ENCODE measurements at regions not wholly inside any gene's neighbourhood (a gene's known extent, or its start where the extent isn't known, plus 50 kb on each side); places are given as distances from the start of the nearest gene placed in this dataset.

GRCh38 chr4:160127211-160127610 lies 1024.3 kb downstream of the RAPGEF2 start:
- no peak for DNase-seq

- DNase-seq, result no peak
These were observed 1026.6 kb downstream of the RAPGEF2 start for GRCh38 chr4:160129439-160129838.

GRCh38 chr4:160136021-160136420 lies 1033.1 kb downstream of the RAPGEF2 start:
- DNase-seq, result no peak

GRCh38 chr4:160141206-160141605 lies 1038.3 kb downstream of the RAPGEF2 start:
- no peak for DNase-seq

DNA sequence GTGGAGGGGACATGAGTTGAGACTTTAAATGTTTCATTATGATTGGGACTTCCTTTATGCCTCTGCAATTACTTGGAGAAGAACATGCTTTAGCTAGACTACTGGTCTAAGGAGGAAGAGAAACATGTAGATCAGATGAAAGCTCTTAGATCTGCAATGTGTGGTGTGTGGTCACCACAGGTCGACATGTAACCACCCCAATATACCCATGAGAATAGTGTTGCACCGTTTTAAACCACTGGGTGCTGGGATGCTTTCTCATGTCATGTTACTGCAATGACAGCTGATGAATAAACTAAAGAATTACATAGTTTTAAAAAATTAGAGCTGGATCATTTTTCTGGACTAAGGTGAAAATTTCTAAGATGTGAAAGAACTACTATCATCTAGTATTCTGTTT lies 1039.7 kb downstream of the RAPGEF2 start:
- DNase-seq, result no peak

DNA sequence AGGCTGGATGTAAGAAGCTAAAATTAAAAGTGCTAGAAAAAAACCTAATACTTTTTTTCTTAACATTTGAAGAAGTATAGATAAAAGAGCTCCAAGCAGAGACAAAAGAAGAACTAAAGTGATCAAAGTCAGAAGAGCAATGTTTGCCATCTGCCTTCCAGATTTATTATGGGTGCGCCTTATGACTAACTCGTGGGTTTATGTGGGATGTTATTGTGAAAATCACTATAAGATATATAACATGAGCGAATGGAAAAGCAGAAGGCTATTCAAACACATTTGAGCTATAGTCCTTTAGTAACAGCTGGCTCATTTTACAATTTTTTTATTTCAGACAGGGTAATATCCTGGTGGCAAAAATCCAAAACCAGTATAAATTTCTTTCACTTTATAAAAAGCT lies 1040.7 kb downstream of the RAPGEF2 start:
- DNase-seq, result no peak

DNA sequence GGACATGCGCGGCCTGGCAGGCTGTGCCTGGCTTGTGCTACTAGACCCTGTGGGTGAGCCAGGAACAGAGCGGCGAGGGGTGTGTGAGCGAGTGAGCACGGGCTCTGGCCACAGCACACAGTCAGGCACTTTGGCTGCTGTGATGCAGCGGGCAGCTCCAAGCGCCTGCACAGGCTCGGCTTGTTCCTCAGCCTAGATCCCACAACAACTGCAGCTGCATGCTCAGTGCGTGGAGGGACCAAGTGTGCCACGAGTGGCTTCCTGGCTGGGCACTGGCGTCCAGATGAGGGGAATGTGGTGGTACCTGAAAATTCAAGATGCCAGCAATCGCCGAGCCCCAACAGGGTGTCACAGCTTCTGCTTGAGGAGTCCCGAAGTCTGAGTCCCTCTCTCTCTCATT lies 1056.6 kb downstream of the RAPGEF2 start:
- no peak for DNase-seq

GRCh38 chr4:160161026-160161425 lies 1058.1 kb downstream of the RAPGEF2 start:
- no peak for DNase-seq

DNA sequence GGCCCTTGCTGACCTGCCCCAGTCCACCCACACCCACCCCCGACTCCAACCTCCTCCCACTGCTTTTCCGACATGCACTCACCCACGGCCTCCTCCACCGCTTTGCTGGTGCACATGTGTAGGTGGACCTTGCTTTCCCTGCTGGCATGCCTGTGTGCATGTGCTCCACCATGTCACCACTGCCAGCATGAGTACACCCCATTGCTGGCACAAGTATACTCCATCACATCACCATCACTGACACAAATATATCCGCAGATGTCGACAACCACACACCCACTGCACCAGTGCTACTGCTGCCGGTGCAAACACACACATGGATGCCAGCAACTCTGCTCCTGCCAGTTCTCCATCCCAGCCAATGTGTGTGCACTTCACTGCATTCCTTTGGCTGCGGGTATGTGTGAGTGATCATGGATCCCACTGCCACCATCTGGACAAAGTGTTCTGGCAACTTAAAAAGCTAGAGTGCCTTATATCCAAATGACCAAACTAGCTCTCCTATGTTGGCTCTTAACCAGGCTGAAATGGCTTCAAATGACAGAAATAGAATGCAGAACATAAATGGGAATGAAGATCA lies 1072.3 kb downstream of the RAPGEF2 start:
- no peak for DNase-seq

- no peak for DNase-seq
These were observed 1077.3 kb downstream of the RAPGEF2 start for GRCh38 chr4:160180211-160180610.

- DNase-seq, result no peak
These were observed 1079.8 kb downstream of the RAPGEF2 start for GRCh38 chr4:160182727-160183126.

- no peak for DNase-seq
These were observed 1082.0 kb downstream of the RAPGEF2 start for GRCh38 chr4:160184884-160185283.

DNA sequence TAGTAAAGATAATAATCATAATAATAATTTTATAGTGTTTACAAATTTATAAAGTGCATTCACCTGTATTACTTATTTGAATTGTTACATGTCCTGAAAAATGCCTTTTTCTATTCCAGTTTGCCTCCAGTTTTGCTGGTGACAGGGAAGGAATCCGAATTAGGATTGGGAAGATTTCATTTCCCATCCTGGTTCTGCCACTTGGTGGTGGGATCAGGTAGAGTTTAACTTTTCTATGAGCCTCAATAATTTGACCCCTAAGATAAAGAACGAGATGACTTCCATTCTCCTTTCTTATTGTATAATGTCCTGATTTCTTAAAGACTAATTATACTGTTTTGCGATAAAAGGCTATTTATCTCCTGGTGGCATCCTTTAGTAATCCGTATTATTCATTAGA lies 1090.9 kb downstream of the RAPGEF2 start:
- no peak for DNase-seq

DNA sequence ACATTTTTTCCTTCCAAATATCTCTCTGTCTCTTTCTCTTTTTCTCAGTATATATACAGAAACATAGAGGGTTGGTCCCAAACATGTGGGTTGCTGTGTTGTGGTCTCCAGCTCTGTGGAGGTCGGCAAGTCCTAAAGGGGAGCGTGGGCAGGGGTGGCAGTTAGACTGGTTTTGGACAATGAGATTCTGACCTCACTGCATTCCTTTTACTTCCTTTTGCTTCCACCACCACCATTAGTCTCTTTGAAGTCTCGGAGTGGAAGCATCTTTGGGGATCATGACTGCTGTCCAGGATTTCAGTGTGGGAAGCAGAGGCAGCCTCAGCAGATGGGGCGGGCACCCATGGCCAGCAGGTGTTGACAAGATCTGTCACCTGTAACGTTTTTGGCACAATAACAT lies 1091.8 kb downstream of the RAPGEF2 start:
- DNase-seq, result no peak

DNA sequence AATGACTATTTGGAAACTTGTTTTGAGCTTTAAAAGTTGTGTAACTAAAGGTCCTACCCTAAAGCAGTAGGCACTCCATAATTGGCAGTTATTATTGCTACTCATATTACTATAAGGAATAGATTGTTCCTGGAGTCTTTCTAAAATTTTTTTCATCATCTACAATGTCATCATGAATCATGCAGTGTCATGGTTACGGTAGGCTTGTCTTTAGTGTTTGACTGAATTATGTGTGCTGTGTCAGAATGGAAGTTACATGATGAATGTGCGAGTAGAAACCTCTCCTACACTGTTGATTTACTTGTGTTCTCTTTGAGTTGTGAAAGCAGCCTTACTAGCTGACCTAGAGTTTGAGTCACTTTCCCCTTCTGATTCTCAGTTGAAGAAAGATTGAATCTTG lies 1099.9 kb downstream of the RAPGEF2 start:
- DNase-seq, result peak; percentile 44

DNA sequence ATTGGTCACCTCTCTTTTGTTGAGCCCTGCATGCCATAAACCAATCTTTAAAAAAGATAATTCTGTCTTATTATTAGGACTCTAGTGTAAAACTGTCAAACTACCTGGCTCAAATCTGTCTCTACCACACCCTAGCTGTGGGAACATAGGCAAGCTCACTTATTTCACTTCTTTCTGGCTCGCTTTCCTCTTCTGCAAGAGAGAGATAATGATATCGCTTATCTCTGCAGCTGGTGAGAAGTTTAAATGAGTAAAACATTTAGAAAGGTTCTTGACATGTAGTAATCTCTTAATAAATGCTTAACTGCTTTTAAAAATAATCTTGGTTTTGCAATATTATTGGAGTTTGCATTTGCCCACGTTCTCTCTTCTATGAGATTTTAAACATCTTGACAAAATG lies 1109.2 kb downstream of the RAPGEF2 start:
- DNase-seq, result no peak

DNA sequence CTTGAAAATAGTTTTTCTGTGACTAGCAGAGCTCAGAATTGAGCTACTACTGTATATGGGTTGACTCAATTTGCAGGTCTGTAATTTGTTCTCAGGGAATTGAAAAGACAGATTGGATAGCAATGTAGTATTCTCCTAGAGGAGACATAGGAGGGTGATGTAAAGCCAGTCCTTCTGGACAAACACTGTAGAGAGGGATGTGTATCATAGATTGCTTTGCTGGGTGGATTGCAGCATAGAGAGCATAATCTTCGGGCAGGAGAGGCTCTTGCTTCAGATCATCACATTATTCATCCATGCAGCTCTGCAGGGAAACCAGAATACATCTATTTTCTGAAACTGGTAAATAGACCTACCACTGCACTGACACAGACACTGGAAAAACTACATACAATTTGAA lies 1110.5 kb downstream of the RAPGEF2 start:
- DNase-seq, result no peak

DNA sequence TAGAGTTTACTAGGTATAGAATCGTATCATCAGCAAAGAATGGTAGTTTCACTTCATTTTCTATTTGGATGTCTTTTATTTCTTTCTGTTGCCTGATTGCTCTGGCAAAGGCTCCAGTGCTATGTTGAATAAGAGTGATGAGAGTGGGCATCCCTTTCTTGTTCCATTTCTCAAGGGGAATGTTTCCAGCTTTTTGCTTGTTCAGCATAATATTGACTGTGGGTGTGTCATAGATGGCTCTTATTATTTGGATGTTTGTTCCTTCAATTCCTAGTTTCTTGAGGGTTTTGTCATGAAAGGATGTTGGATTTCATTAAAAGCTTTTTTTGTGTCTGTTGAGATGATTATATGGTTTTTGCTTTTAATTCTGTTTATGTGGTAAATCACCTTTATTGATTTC lies 1114.5 kb downstream of the RAPGEF2 start:
- DNase-seq, result no peak

DNA sequence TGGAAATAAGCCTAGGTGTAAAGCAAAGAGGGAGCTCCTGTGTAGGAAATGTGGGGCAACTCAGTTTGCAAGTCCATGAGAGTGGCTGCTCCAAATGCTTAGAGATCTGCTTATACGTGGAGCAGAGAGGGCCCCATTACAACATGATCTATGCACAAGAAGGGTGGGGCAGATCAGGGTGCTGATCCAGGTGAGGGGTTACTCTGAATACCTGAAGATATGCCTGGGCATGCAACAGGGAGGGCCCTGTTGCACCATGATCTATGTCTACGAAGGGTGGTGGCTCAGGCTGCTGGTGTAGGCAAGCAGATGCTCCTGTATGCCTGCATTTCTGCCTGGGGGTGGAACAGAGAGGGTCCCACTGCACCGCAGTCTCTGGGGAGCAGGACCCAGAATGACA lies 1121.2 kb downstream of the RAPGEF2 start:
- DNase-seq, result no peak

- DNase-seq, result no peak
These were observed 1130.3 kb downstream of the RAPGEF2 start for GRCh38 chr4:160233141-160233540.

DNA sequence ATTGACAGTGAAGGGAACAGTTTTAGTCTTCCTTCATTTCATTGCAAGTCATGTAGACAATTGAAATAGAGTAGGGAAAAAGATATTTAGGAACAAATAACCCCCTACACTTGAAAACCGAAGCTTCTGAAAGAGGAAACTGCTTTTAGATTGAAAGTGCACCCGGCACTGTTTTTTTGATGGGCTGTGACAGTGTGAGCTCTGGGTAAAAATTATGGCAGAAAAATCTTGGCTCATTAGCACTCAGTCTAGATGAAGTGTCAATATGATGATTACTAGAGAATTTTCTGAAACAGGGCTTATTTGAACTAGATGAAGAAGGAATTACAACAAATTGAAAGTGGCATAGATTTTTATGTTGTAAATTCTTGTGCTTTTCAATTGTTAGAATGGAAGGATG lies 1132.4 kb downstream of the RAPGEF2 start:
- no peak for DNase-seq

GRCh38 chr4:160235771-160236170 lies 1132.9 kb downstream of the RAPGEF2 start:
- DNase-seq, result no peak

DNA sequence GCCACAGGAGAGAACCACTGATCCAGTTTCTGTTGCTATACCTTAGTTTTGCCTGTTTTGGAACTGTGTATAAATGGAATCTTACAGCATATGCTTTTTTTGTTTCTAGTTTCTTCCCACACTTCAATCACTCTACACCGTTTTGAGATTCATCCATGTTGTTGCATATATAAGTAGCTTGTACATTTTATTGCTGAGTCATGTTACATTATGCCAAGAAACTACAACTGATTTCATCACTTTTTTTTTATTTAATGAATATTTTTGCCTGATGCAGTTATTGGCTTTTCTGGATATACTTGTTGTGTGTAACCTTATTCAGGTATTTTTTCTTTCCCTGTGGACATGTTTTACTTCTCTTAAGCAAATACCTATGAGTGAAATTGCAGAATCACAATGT lies 1135.9 kb downstream of the RAPGEF2 start:
- DNase-seq, result no peak

DNA sequence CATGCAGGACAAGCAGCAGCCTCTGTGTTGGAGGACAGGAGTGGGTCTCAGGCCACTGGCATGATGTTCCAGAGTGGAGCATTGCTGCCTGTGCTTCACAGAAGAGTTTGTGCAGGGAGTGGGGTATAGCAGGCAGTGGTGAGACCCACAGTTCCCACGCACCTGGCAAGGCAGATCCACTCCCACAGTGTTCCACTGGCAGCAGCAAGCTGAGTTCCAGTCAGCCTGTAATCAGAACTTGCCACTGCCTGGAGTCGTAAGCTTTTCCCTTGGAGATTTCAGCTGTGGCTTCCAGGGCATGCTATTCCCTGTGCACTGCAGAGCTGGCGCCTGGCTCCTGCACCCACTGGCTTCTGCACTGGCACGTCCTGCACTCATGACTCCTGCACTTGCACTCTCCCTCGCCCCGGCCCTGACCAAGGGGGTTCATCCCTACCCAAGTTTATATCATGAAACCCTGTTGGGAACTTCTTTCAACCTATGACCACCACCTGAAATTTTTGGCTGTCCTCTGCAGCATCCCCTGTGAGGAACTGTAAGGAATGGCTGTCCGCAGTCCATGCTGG lies 1144.3 kb downstream of the RAPGEF2 start:
- DNase-seq, result no peak

GRCh38 chr4:160251522-160252170 lies 1148.8 kb downstream of the RAPGEF2 start:
- DNase-seq, result no peak
